ENCODE measurements at regions not wholly inside any gene's neighbourhood (a gene's known extent, or its start where the extent isn't known, plus 50 kb on each side); places are given as distances from the start of the nearest gene placed in this dataset.

- H3K36me3 ChIP-seq (ENCODE audit: insufficient read depth, low read length), result no peaks in the 10 kb centered on the region
- no peak overlapping the region for H2AFZ ChIP-seq (ENCODE audit: low read depth, low read length)
These were observed 78.5 kb upstream of the ROBO1 start for GRCh38 chr3:79846148-79846933.

GRCh38 chr3:79845546-79845945 is 77.7 kb upstream of the ROBO1 start:
- Histone ChIP-seq H3K36me3 (ENCODE audit: insufficient read depth, low read length) (no peaks in the 10 kb centered on the region), H3K27me3 (ENCODE audit: insufficient read depth, low read length) (no peaks in the 10 kb centered on the region), H3K4me1 (ENCODE audit: insufficient read depth, low read length) (no peaks in the 10 kb centered on the region), H3K9me3 (ENCODE audit: low read length) (no peaks in the 10 kb centered on the region), H3K4me3 (ENCODE audit: low read length) (no peak overlapping the region), H2AFZ (ENCODE audit: low read depth, low read length) (no peak overlapping the region)

More at GRCh38 chr3:79846148-79846933, 78.5 kb upstream of the ROBO1 start:
- no peaks in the 10 kb centered on the region for H3K27me3 ChIP-seq (ENCODE audit: insufficient read depth, low read length)
- no peaks in the 10 kb centered on the region for H3K4me1 ChIP-seq (ENCODE audit: insufficient read depth, low read length)
- H3K9me3 ChIP-seq (ENCODE audit: low read length), result no peaks in the 10 kb centered on the region
- no peak overlapping the region for H3K4me3 ChIP-seq (ENCODE audit: low read length)

DNA sequence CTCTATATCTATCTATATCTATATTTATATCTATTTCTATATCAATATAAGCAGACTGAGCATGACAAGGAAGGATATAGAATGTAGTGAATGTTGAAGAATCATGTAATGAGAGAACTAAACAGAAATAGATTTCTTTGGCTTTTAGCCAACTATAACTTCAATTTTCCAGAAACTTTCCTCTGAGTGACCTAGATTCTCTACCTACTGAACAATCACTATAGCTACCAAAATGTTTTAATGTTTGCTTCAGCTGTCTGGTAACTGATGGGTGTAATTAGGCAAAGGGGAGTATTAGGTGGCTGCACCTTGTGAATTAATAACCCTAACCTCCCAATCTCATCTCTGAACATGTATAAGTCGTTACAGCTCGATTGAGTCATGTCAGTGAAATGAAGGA is 76.4 kb upstream of the ROBO1 start:
- Histone ChIP-seq H3K27me3 (ENCODE audit: insufficient read depth, low read length) (no peaks in the 10 kb centered on the region), H2AFZ (ENCODE audit: low read depth, low read length) (no peak overlapping the region), H3K4me1 (ENCODE audit: insufficient read depth, low read length) (no peaks in the 10 kb centered on the region), H3K9me3 (ENCODE audit: low read length) (no peaks in the 10 kb centered on the region), H3K4me3 (ENCODE audit: low read length) (no peak overlapping the region), H3K36me3 (ENCODE audit: insufficient read depth, low read length) (no peaks in the 10 kb centered on the region)

DNA sequence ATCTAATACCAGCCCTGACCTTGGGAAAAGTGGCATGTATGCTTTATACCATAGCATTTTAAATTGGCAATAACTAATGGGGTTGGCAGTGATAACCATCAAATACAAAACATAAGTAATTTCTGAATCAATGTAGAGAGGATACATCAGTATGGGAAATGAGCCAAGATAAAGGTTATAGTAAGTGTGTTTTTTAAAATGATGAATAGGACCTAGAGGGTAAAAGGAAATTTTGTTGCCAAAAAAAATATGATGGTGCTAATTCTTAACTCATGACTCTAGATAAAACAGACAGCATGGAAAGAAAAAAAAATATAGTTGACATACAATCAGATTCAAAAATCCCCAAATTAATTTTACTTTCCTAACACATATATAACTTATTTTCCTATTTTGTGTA is 75.4 kb upstream of the ROBO1 start:
- Histone ChIP-seq H3K36me3 (ENCODE audit: insufficient read depth, low read length) (no peaks in the 10 kb centered on the region), H3K27me3 (ENCODE audit: insufficient read depth, low read length) (no peaks in the 10 kb centered on the region)

DNA sequence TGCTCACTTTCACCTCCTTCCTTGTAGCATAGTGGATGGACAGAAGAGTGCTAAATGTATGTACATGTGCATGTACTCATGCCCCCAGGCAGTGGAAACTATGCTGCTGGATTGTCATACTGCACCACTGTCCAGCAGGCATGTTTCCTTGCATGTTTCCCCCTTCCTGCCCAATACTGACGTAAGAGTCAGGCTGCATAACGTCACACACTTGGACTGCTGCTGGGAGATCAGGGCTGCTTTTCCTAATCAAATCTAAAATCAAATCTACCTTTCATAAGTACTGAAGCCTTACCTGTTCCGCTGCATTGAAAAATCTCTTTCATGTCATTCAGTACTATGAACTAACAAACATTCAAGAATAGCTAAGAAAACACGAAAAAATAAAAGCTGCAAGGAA is 67.9 kb upstream of the ROBO1 start:
- Histone ChIP-seq H3K36me3 (ENCODE audit: insufficient read depth, low read length) (no peaks in the 10 kb centered on the region), H2AFZ (ENCODE audit: low read depth, low read length) (no peak overlapping the region), H3K4me1 (ENCODE audit: insufficient read depth, low read length) (no peaks in the 10 kb centered on the region), H3K27me3 (ENCODE audit: insufficient read depth, low read length) (no peaks in the 10 kb centered on the region), H3K4me3 (ENCODE audit: low read length) (no peak overlapping the region), H3K9me3 (ENCODE audit: low read length) (no peaks in the 10 kb centered on the region)

More for the DNA sequence above, 75.4 kb upstream of the ROBO1 start:
- Histone ChIP-seq H3K9me3 (ENCODE audit: low read length) (no peaks in the 10 kb centered on the region), H3K4me1 (ENCODE audit: insufficient read depth, low read length) (no peaks in the 10 kb centered on the region), H2AFZ (ENCODE audit: low read depth, low read length) (no peak overlapping the region), H3K4me3 (ENCODE audit: low read length) (no peak overlapping the region)

GRCh38 chr3:79824166-79824565 is 56.4 kb upstream of the ROBO1 start:
- H3K4me1 ChIP-seq (ENCODE audit: insufficient read depth, low read length), result no peaks in the 10 kb centered on the region
- no peaks in the 10 kb centered on the region for H3K36me3 ChIP-seq (ENCODE audit: insufficient read depth, low read length)
- no peaks in the 10 kb centered on the region for H3K27me3 ChIP-seq (ENCODE audit: insufficient read depth, low read length)
- H3K9me3 ChIP-seq (ENCODE audit: low read length), result no peaks in the 10 kb centered on the region
- H3K4me3 ChIP-seq (ENCODE audit: low read length), result no peak overlapping the region
- H2AFZ ChIP-seq (ENCODE audit: low read depth, low read length), result no peak overlapping the region

- no peaks in the 10 kb centered on the region for H3K36me3 ChIP-seq (ENCODE audit: insufficient read depth, low read length)
- H3K27me3 ChIP-seq (ENCODE audit: insufficient read depth, low read length), result no peaks in the 10 kb centered on the region
- H3K9me3 ChIP-seq (ENCODE audit: low read length), result no peaks in the 10 kb centered on the region
- H2AFZ ChIP-seq (ENCODE audit: low read depth, low read length), result no peak overlapping the region
- H3K4me3 ChIP-seq (ENCODE audit: low read length), result no peak overlapping the region
- no peaks in the 10 kb centered on the region for H3K4me1 ChIP-seq (ENCODE audit: insufficient read depth, low read length)
These were observed 54.3 kb upstream of the ROBO1 start for GRCh38 chr3:79822076-79822475.

- no peak overlapping the region for H2AFZ ChIP-seq (ENCODE audit: low read depth, low read length)
- no peaks in the 10 kb centered on the region for H3K27me3 ChIP-seq (ENCODE audit: insufficient read depth, low read length)
- H3K36me3 ChIP-seq (ENCODE audit: insufficient read depth, low read length), result no peaks in the 10 kb centered on the region
- no peaks in the 10 kb centered on the region for H3K4me1 ChIP-seq (ENCODE audit: insufficient read depth, low read length)
- no peaks in the 10 kb centered on the region for H3K9me3 ChIP-seq (ENCODE audit: low read length)
- no peak overlapping the region for H3K4me3 ChIP-seq (ENCODE audit: low read length)
These were observed 52.3 kb upstream of the ROBO1 start for GRCh38 chr3:79820089-79820488.

GRCh38 chr3:79818015-79818414 is 50.2 kb upstream of the ROBO1 start:
- Histone ChIP-seq H3K36me3 (ENCODE audit: insufficient read depth, low read length) (no peaks in the 10 kb centered on the region), H3K9me3 (ENCODE audit: low read length) (no peaks in the 10 kb centered on the region), H3K4me1 (ENCODE audit: insufficient read depth, low read length) (no peaks in the 10 kb centered on the region), H2AFZ (ENCODE audit: low read depth, low read length) (no peak overlapping the region), H3K4me3 (ENCODE audit: low read length) (no peak overlapping the region), H3K27me3 (ENCODE audit: insufficient read depth, low read length) (no peaks in the 10 kb centered on the region)
